H9 (cell line): ENCODE measurements at regions not wholly inside any gene's neighbourhood (a gene's known extent, or its start where the extent isn't known, plus 50 kb on each side); places are given as distances from the start of the nearest gene placed in this dataset.

Source experiments
- DNase-seq: peaks from one replicate; pipeline ENCODE4 v3.0.0-alpha.2; 2017
- H2AFZ ChIP-seq: one replicate; pipeline ENCODE4 v1.6.1; 2013; ENCODE audit warnings: mild to moderate bottlenecking, low read length, control low read depth, moderate library complexity
- H2AK5ac ChIP-seq: 2 replicates; pipeline ENCODE4 v1.6.1; 2013; ENCODE audit warnings: low read length, control low read depth, mixed read lengths; ENCODE audit not compliant: insufficient read length
- H2BK120ac ChIP-seq: one replicate; pipeline ENCODE4 v1.6.1; 2013; ENCODE audit warnings: low read depth, mild to moderate bottlenecking, low read length, control low read depth, inconsistent platforms; ENCODE audit not compliant: poor library complexity, severe bottlenecking
- H2BK12ac ChIP-seq: 2 replicates; pipeline ENCODE4 v1.6.1; 2013; ENCODE audit warnings: low read length, control low read depth, mixed read lengths, low read depth; ENCODE audit not compliant: insufficient read length
- H2BK15ac ChIP-seq: 2 replicates; pipeline ENCODE4 v1.6.1; 2013; ENCODE audit warnings: low read depth, low read length, control low read depth
- H2BK20ac ChIP-seq: one replicate; pipeline ENCODE4 v1.6.1; 2013; ENCODE audit warnings: low read depth, mild to moderate bottlenecking, low read length, control low read depth, inconsistent platforms; ENCODE audit not compliant: poor library complexity, severe bottlenecking
- H2BK5ac ChIP-seq: 2 replicates; pipeline ENCODE4 v1.6.1; 2013; ENCODE audit warnings: low read length, control low read depth, mixed read lengths; ENCODE audit not compliant: insufficient read length
- H3K14ac ChIP-seq: 2 replicates; pipeline ENCODE4 v1.6.1; 2013; ENCODE audit warnings: low read length, control low read depth; ENCODE audit not compliant: insufficient read depth
- H3K18ac ChIP-seq: 2 replicates; pipeline ENCODE4 v1.6.1; 2013; ENCODE audit warnings: low read depth, mild to moderate bottlenecking, mixed read lengths, low read length, control low read depth; ENCODE audit not compliant: insufficient read length
- H3K23ac ChIP-seq: 2 replicates; pipeline ENCODE4 v1.6.1; 2013; ENCODE audit warnings: low read length, control low read depth, mixed read lengths, low read depth; ENCODE audit not compliant: insufficient read length
- H3K23me2 ChIP-seq: 2 replicates; pipeline ENCODE4 v1.6.1; 2013; ENCODE audit warnings: low read depth, mild to moderate bottlenecking, mixed read lengths, low read length, control low read depth; ENCODE audit not compliant: insufficient read length, poor library complexity, severe bottlenecking
- H3K27ac ChIP-seq: 2 replicates; pipeline ENCODE4 v1.5.1; 2013; ENCODE audit warnings: low read length, control low read depth, mixed read lengths, low read depth; ENCODE audit not compliant: insufficient read length
- H3K27me3 ChIP-seq: 2 replicates; pipeline ENCODE4 v1.6.1; 2013; ENCODE audit warnings: low read length, control low read depth, inconsistent platforms; ENCODE audit not compliant: insufficient read depth
- H3K4ac ChIP-seq: 2 replicates; pipeline ENCODE4 v1.6.1; 2013; ENCODE audit warnings: low read depth, mild to moderate bottlenecking, control low read depth, inconsistent platforms, low read length, moderate library complexity
- H3K4me1 ChIP-seq: 2 replicates; pipeline ENCODE4 v1.6.1; 2013; ENCODE audit warnings: low read length, control low read depth, inconsistent platforms; ENCODE audit not compliant: insufficient read depth
- H3K4me2 ChIP-seq: 2 replicates; pipeline ENCODE4 v1.6.1; 2013; ENCODE audit warnings: low read length, control low read depth, mixed read lengths; ENCODE audit not compliant: insufficient read length, insufficient read depth
- H3K56ac ChIP-seq: 2 replicates; pipeline ENCODE4 v1.6.1; 2013; ENCODE audit warnings: low read depth, mild to moderate bottlenecking, mixed read lengths, low read length, control low read depth; ENCODE audit not compliant: insufficient read length
- H3K79me1 ChIP-seq: 2 replicates; pipeline ENCODE4 v1.6.1; 2013; ENCODE audit warnings: low read depth, mild to moderate bottlenecking, moderate library complexity, low read length, control low read depth, inconsistent platforms; ENCODE audit not compliant: insufficient read depth, poor library complexity, severe bottlenecking
- H3K79me2 ChIP-seq: 2 replicates; pipeline ENCODE4 v1.6.1; 2013; ENCODE audit warnings: low read length, control low read depth, inconsistent platforms; ENCODE audit not compliant: insufficient read depth
- H3K9ac ChIP-seq: 2 replicates; pipeline ENCODE4 v1.6.1; 2013; ENCODE audit warnings: low read length, control low read depth, mixed read lengths; ENCODE audit not compliant: insufficient read length; ENCODE audit errors: extremely low read depth
- H3K9me3 ChIP-seq: one replicate; pipeline ENCODE4 v1.6.1; 2013; ENCODE audit warnings: low read depth, low read length, inconsistent platforms; ENCODE audit not compliant: control insufficient read depth
- H3T11ph ChIP-seq: one replicate; pipeline ENCODE4 v1.6.1; 2013; ENCODE audit warnings: mild to moderate bottlenecking, low read length, control low read depth, inconsistent platforms
- H4K20me1 ChIP-seq: one replicate; pipeline ENCODE4 v1.6.1; 2013; ENCODE audit not compliant: control insufficient read depth, insufficient read length, insufficient read depth
- H4K5ac ChIP-seq: 2 replicates; pipeline ENCODE4 v1.6.1; 2013; ENCODE audit warnings: low read depth, mild to moderate bottlenecking, mixed read lengths, low read length, control low read depth; ENCODE audit not compliant: insufficient read length
- H4K8ac ChIP-seq: replicated peaks from 2 replicates; pipeline ENCODE4 v1.6.1; 2013; ENCODE audit warnings: low read length, control low read depth, mixed read lengths, low read depth; ENCODE audit not compliant: insufficient read length
- H4K91ac ChIP-seq: 2 replicates; pipeline ENCODE4 v1.6.1; 2013; ENCODE audit warnings: low read depth, mild to moderate bottlenecking, moderate library complexity, mixed read lengths, low read length, control low read depth; ENCODE audit not compliant: insufficient read length
- H3K27ac Mint-ChIP-seq, 3 experiments: 2 replicates in 2 of 3; 3 replicates in 1 of 3; pipeline ENCODE4 v1.8.0; 2020 to 2021; ENCODE audit warnings: mixed read lengths in 3 of 3, mild to moderate bottlenecking in 1 of 3, moderate library complexity in 1 of 3
- H3K27me3 Mint-ChIP-seq: 2 replicates; pipeline ENCODE4 v1.8.0; 2021; ENCODE audit warnings: low read depth, mild to moderate bottlenecking, moderate library complexity, mixed read lengths
- H3K36me3 Mint-ChIP-seq, 3 experiments: 2 replicates in 2 of 3; 3 replicates in 1 of 3; pipeline ENCODE4 v1.8.0; 2020 to 2021; ENCODE audit warnings: low read depth in 3 of 3, mixed read lengths in 3 of 3; ENCODE audit not compliant: insufficient read depth in 1 of 3
- H3K4me1 Mint-ChIP-seq, 2 experiments: 2 replicates each; pipeline ENCODE4 v1.8.0; 2020; ENCODE audit warnings: mixed read lengths in 2 of 2
- H3K4me3 Mint-ChIP-seq, 2 experiments: 2 replicates in 1 of 2; 3 replicates in 1 of 2; pipeline ENCODE4 v1.8.0; 2020 to 2021; ENCODE audit warnings: mild to moderate bottlenecking in 2 of 2, mixed read lengths in 2 of 2, moderate library complexity in 1 of 2
- H3K9me3 Mint-ChIP-seq, 2 experiments: 2 replicates in 1 of 2; 3 replicates in 1 of 2; pipeline ENCODE4 v1.8.0; 2020; ENCODE audit warnings: mild to moderate bottlenecking in 2 of 2, mixed read lengths in 2 of 2, moderate library complexity in 1 of 2
- CTCF ChIP-seq: fragments of 200-600 bp; sonication (generic); conservative IDR thresholded peaks from 3 replicates; pipeline ENCODE4 v1.8.0; 2021; ENCODE audit warnings: antibody characterized with exemption, mild to moderate bottlenecking
- WGBS: extraction: QIAGEN DNeasy Blood & Tissue Kit; methylation state at CpG from one replicate; pipeline ENCODE4 v1.1.7; 2013; ENCODE audit warnings: missing lambda C conversion rate, low lambda C conversion rate, mixed read lengths; ENCODE audit not compliant: insufficient read length; ENCODE audit errors: extremely low coverage; 5-methylcytosine and 5-hydroxymethylcytosine counted together

DNA sequence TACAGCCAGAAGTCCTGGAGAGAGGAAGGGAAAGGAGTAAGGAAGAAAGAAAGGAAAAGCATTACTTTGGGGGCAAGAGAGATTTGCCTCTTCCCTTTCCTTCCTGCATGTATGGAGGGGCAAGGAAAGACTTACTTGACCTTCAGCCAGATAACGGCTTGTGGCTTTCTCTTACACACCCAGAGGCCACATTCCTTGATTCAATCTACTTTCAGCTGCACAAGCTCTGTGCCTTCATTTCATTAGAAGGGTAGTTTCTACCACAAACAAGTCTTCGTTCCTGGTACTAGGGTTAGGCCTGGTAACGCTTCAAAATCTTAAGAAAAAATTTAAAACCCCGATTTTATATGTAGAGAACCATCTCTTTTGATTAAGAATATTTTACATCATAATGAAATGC lies 835.9 kb downstream of the TUSC7 start:
- H3K4ac ChIP-seq, result no peak overlapping the region
- no peaks in the 10 kb centered on the region for H3K27me3 ChIP-seq
- H4K20me1 ChIP-seq, result no peaks in the 10 kb centered on the region
- no peak overlapping the region for H4K8ac ChIP-seq
- Mint-ChIP-seq H3K4me3 (no peak overlapping the region), H3K36me3 (no peaks in the 10 kb centered on the region), H3K9me3 (no peaks in the 10 kb centered on the region), H3K27ac (no peak overlapping the region), H3K4me1 (no peaks in the 10 kb centered on the region), H3K27me3 (no peaks in the 10 kb centered on the region)
- no peak overlapping the region for H3K4me2 ChIP-seq
- no peak overlapping the region for H2BK12ac ChIP-seq
- no peak overlapping the region for H2BK20ac ChIP-seq
- TF ChIP-seq CTCF, result no peak
- H3K4me1 ChIP-seq, result no peaks in the 10 kb centered on the region
- H2BK5ac ChIP-seq, result no peak overlapping the region
- no peak overlapping the region for H3T11ph ChIP-seq
- DNase-seq, result no peak
- no peak overlapping the region for H2AFZ ChIP-seq
- WGBS, result no CpG with 5 or more reads among the region's 4 CpGs
- H2BK120ac ChIP-seq, result no peak overlapping the region
- H3K9ac ChIP-seq, result no peak overlapping the region
- no peaks in the 10 kb centered on the region for H3K9me3 ChIP-seq
- no peak overlapping the region for H3K18ac ChIP-seq
- no peak overlapping the region for H2AK5ac ChIP-seq
- H3K27ac ChIP-seq, result no peak overlapping the region
- H4K91ac ChIP-seq, result no peak overlapping the region
- H3K14ac ChIP-seq, result no peak overlapping the region
- H3K79me1 ChIP-seq, result no peaks in the 10 kb centered on the region
- no peaks in the 10 kb centered on the region for H3K23me2 ChIP-seq
- H3K79me2 ChIP-seq, result no peaks in the 10 kb centered on the region
- no peak overlapping the region for H4K5ac ChIP-seq
- H2BK15ac ChIP-seq, result no peak overlapping the region
- H3K23ac ChIP-seq, result no peak overlapping the region
- no peak overlapping the region for H3K56ac ChIP-seq
